Activated gamma-delta T cell treated with anti-CD3 and anti-CD28 coated beads, Interleukin-2, amount 50 U/mL, for 16 hours (primary cell): ENCODE measurements at regions not wholly inside any gene's neighbourhood (a gene's known extent, or its start where the extent isn't known, plus 50 kb on each side); places are given as distances from the start of the nearest gene placed in this dataset.

Experiments used
- DNase-seq: peaks from one replicate; pipeline ENCODE4 v3.0.0-alpha.2; 2020; ENCODE audit warnings: low read depth

DNA sequence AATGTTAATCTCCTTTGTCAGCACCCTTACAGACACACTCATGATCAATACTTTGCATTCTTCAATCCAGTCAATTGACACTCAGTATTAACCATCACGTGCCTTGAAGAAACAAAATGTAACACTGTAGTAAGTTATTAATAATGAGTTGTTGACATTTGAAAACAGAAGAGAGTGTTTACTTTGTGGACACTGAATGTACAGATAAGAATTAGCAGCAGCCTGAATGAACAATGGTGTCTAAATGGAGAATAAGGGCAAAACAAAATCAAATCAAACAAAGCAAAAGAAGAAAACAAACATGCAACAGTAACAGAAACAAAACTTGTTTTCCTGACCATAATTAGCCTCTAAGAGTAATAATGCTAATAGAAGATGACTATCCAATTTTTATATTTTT lies 1191.1 kb upstream of the MIR17HG start:
- no peak for DNase-seq

DNA sequence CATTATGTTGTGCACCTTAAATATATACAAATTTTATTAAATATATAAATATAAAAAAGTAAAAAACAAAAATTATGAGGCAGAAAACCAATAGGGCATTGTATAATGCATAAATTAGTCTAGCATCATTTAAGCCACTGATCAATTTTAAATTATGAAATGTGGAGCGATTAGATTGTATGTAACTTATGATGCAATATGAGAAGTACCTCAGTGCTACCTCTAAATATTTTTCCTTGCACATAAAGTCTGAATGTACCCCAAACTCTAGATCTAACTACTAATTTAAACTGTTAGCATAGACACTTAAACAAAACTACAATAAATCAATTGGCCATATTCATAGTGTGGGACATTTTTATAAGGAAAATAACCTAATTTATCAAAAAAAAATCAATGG lies 1178.5 kb upstream of the MIR17HG start:
- DNase-seq = no peak

DNA sequence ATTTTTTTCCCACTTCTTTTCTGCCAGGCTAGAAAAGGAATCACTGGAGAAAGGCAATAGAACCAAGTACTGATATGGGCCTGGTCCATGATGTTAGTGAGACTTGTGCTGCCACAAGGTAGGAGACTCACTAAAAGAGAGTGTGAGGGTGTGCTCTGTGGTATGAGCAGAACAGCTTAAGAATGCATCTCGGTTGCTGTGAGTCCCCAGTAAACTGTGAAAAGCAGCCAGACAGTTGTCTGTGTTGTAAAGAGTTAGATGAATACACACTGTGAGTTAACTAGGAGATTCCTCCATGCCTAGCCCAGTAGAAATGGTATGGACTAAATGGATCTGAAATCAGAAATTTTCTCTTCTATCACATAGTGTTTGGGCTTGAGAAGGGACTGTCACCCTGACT lies 1177.3 kb upstream of the MIR17HG start:
- DNase-seq = no peak

GRCh38 chr13:90171649-90172048 lies 1175.8 kb upstream of the MIR17HG start:
- no peak for DNase-seq

- DNase-seq = no peak
Measured at GRCh38 chr13:90177512-90177911, 1170.0 kb upstream of the MIR17HG start.

- no peak for DNase-seq
Measured at GRCh38 chr13:90184355-90184754, 1163.1 kb upstream of the MIR17HG start.

DNA sequence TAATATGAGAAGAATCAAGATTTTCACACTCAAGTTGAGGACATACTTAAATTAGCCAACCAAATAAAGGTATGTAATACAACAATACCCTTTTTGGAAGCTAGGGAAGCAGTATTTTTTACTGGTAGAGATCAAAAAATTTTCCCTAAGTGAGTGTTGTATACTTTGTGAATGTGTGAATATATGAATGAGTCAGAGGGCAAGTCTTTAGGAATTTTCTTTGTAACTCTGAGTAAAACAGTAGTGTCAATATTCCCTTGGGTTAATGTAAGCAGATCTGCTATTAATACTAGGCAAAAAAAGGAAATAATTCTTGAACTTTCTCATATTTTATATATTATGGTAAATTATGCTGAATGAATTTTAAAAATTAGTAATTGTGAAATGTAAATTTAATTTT lies 1161.8 kb upstream of the MIR17HG start:
- no peak for DNase-seq

- DNase-seq = no peak
Measured at GRCh38 chr13:90187478-90188350, 1159.8 kb upstream of the MIR17HG start.

GRCh38 chr13:90188351-90188636 lies 1159.2 kb upstream of the MIR17HG start:
- DNase-seq = no peak

- DNase-seq = no peak
Measured at GRCh38 chr13:90197722-90198121, 1149.8 kb upstream of the MIR17HG start.

DNA sequence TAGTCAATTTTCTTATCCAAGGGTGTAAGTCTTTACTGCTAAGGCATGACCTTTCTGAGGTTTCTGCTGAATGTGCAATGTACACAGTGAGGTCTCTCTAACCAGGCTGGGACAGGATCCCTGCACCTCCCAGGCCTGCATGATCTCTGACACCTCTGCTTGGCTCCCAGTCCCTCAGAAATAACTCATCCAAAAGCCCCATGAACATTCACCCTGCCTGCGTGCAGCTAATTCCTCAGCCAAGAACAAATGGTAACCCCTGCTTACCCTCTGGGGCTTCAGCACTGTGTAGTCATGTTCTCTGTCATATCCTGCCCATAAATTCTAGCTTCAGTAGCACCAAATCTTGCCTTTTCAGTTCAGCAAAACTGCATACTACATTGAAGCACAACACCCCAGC lies 1146.3 kb upstream of the MIR17HG start:
- DNase-seq = no peak

GRCh38 chr13:90201676-90202460 lies 1145.6 kb upstream of the MIR17HG start:
- no peak for DNase-seq

DNA sequence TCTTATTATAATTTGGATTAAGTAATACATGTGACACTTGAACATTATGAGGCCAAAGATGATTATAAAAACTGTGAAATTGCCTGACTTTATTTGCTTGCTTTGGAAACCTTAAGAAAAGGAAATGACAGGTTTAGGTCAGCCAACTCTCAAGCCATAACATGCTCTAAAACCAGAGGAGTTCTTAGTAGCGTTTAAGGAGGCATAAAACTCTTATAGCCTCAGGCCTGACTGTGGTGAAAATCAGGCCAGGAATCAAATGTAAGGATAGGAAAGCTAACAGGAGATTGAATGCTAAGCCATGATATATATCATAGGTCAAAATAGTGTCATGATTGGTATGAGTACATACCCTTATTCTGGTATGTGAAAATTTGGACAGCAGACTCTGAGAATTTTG lies 1142.4 kb upstream of the MIR17HG start:
- no peak for DNase-seq

GRCh38 chr13:90205911-90206310 lies 1141.6 kb upstream of the MIR17HG start:
- no peak for DNase-seq

- DNase-seq = no peak
Measured at GRCh38 chr13:90217275-90217674, 1130.2 kb upstream of the MIR17HG start.

DNA sequence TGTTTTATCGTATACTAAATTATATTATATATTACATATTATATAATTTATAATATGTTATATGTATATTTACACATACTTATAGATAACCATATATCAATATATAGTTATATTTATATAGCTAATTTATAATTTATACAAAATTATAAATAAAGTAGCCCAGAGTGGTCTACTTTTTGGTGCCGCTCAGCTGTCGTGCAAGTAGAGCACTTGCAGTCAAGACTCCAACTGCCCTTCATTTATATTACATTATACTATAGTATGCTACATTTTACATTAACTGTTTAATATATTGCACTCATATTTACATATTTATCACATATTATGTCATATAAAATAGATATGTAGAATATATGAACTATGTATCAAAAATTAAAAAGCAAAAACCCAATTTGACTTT lies 1124.7 kb upstream of the MIR17HG start:
- no peak for DNase-seq

DNA sequence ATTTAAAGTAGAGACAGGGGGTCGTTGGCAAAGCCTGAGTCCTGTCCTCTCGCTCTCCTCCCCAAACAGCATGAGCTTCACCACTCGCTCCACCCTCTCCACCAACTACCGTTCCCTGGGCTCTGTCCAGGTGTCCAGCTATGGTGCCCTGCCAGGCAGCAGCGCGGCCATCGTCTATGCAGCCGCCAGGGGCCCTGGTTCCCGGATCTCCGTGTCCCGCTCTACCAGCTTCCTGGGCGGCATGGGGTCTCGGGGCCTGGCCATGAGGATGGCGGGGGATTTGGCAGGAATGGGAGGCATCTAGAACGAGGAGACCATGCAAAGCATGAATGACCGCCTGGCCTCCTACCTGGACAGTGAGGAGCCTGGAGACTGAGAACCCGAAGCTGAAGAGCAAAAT lies 1117.2 kb upstream of the MIR17HG start:
- DNase-seq = no peak

DNA sequence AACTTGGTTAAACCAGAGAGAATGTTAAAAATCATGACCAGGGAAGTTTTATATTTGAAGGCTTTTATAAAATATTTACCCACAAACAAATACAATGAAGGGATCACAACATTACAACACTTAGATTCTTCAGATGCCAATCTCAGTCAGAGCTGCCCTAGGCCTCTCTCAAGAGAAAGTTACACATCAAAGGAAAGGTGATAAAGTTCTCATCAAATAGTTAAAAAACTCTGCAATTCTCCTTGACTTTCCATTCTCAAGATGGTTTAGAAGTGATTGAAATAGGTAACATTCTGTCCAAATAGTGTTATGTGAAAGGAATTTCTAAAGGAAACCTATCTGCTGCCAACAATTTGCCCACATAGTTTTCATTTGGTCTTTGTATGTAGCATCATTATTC lies 1115.2 kb upstream of the MIR17HG start:
- DNase-seq = no peak

- no peak for DNase-seq
Measured at GRCh38 chr13:90233933-90234672, 1113.4 kb upstream of the MIR17HG start.

GRCh38 chr13:90237852-90238251 lies 1109.6 kb upstream of the MIR17HG start:
- DNase-seq = no peak

- no peak for DNase-seq
Measured at GRCh38 chr13:90238413-90238812, 1109.1 kb upstream of the MIR17HG start.

- no peak for DNase-seq
Measured at GRCh38 chr13:90239130-90239529, 1108.4 kb upstream of the MIR17HG start.

- no peak for DNase-seq
Measured at GRCh38 chr13:90246005-90246404, 1101.5 kb upstream of the MIR17HG start.
